GF-D8 (cell line): ENCODE measurements at regions not wholly inside any gene's neighbourhood (a gene's known extent, or its start where the extent isn't known, plus 50 kb on each side); places are given as distances from the start of the nearest gene placed in this dataset.

Source experiments
- DNase-seq: peaks from one replicate; lab custom pipeline; 2025; lab: John Stamatoyannopoulos, UW

DNA sequence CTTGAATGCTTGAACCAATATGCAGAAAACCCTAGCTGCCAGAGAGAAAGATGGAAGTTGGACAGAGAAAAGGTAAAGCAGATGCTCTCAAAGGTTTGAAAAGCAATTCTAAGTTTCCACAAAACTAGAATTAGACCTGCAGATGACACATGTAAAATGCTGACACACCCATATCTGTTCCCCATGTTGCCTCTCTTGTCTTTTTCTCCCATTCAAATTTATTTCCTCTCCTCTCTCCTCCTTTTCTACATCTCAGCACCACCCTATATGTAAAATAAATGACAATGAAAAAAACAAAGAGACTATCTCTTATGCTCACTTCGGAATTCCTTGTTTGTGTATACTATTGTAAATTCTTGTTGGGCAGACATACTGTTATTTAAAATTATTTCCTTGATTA lies 75.5 kb upstream of the PLEKHA5 start:
- no peak for DNase-seq

DNA sequence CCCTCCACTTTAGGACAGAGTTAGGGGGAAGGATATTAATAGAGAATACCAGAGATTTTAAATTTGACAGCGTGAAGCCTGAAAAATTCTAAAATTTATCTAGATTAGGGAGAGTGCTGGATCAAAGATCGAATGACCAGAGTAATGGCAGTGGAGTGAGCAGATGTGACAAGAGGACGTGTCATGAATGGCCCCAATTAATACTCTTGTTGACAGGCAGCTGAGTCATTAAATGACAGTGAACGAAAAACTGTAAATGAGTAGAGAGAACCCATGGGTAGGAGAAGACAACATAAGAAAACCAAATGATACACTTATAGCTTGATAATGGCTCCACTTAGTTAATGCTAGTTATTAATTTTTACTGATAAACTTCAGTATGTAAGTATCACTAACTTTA lies 73.9 kb upstream of the PLEKHA5 start:
- no peak for DNase-seq

DNA sequence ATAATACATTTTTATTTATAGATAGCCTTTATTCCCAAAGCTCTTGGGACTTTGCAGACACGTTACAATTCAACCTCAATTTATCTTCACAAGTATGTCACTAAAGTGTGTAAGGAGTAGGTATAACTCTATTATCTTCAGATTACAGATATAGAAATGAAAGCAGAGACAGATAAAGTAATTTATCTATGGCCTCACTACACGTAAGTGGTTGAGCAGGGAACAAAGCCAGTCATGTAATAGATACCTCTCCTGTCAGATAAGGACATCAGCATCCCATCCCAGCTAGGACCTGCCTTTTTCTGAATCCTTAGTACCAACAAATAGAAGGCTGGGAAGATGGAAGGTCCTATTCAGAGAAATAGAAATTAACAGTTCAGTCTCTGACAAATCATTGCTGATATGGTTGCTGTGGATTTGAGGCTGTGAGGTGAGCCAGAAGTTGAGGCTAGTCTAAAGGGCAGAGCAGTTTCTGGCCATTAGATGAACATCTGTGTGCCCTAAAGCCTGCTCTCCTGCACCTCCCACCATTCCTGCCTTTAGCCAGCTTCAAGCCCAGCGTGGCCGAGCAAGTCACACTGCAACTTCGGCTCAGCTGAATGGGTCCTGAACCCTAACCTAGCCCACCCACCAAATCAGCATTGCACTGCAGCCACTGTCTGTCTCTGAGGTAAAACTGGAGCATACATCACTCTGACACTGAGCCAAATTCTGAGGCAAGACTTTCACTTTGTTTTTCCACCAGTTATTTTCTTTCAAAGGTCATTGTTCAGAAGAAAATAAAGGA lies 71.1 kb upstream of the PLEKHA5 start:
- no peak for DNase-seq

DNA sequence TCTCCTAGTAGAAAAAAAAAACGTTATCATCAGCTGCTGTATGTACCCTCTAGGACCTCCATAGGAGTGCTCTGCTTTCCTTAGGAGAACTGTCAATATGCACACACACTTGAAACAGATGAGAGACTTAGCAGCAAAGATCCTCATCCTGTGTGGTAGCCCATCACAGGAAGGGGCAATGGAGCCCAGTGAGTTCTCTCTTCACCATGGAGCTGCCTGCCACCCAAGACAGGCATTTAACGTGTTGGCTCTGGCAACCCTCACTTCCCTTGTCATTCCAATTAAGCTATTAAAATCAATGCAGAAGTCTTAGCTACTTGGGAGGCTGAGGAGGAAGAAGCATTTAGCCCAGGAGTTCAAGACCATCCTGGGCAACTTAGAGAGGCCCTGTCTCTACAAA lies 64.8 kb upstream of the PLEKHA5 start:
- DNase-seq, result no peak

DNA sequence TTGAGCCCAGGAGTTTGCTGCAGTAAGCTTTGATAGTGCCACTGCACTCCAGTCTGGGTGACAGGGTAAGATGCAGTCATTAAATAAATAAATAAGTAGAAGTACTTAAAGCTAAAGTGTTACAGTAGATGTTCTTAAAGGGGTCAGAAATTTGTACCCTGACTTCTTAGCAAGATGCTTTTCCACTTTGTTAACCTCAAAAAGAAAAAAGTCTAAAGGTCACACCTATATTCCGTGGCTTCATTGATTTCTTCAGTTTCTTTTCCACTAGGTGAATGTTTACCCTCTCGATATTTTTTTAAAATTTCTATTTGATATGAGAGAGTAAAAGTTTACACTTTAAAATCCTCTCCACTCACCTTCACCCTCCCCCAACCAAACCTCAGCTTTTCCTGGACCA lies 64.3 kb upstream of the PLEKHA5 start:
- DNase-seq, result no peak

DNA sequence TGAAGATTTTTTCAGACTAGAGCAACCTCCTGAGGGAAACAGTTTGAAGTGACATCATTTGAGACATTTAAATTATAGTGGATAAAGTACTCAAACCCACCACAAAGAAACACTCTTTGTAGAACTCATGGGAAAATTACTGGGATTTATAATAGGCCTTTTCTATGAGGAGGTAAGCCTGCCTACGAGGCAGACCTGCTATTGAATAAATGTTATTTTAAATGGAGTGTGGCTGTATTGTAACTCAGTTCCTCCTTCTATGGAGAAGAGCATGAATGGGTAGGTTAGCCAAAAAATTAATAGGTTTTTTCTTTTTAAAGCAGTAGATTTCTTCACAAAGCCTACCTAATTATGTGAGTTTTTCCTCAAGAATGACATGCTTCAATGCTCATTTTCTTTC lies 63.7 kb upstream of the PLEKHA5 start:
- DNase-seq, result no peak

DNA sequence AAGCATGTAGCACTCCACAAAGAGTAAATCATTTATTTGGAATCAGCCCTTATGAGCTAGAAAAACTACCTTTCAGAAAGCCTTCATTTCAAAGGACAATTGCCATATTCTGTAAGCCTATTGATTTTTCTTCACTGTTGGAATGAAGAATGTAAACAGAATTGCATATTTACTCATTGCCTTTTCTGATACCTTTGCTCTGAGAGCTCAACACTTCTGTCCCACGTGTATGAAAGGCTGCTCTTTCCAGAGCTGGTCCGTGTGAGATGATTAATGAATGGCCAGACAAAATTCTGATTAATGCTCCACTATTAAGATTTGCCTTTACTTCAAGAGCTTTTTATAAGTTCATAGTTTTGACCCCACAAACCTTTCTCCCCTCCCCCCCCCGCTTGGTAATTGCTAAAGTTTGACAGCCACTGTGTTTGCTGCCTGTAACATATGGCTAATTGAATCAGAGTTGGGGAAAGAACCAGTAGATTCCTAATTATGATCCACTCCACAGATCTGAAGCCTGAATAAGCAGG lies 63.0 kb upstream of the PLEKHA5 start:
- DNase-seq, result no peak

DNA sequence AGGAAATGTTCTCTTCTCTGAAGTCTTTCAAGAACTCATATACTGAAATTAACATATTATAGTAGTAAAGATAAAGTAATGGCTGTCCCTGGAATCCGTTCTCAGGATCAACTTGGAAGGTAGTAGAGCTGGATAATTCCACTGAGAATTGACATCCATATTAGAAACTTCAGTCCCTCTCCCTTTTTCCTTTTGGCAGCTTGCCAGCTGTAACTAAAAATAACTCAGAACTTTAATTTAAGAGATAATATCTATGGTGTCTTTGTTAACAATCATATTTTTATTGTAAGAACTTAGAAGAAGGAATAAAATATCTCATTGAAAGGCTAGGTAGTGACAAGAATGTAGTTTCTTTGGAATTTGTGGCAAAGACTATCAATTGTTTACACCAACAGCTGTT lies 61.4 kb upstream of the PLEKHA5 start:
- DNase-seq, result no peak

DNA sequence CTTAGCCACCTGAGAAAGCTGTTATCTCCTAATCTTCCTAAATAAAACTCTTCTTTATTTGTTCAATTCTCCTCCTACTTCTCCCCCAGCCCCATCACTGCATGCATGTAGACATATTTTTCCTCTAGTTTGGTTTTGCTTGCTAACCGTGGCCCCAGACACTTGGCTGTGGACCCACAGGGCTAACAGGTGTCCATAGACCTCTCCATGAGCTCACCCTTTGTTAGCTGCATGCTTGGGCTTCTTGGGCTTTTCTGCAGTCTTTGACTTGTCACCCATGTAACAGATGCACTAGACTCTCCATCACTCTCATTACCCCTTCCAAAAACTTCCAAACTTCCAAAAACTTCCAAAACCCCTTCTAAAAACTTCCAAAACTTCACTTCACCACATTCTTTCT lies 59.2 kb upstream of the PLEKHA5 start:
- no peak for DNase-seq

DNA sequence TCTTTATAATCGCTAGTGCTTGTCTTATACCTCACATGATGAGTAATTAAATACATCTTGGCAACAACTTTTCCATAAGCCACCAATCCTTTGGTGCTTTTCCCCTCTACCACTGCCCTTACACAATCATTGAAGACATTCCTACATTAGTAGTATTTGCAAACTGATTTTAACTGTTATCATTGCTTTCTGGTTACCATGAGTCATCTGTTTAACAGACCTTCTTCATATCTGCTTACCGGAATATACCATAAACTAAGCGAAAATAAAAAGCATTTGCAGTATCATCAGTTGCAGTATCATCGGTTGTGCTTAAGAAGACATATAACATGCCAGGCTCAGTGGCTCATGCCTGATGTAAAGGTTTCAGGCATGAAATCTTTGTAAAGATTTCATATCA lies 54.8 kb upstream of the PLEKHA5 start:
- DNase-seq, result no peak

DNA sequence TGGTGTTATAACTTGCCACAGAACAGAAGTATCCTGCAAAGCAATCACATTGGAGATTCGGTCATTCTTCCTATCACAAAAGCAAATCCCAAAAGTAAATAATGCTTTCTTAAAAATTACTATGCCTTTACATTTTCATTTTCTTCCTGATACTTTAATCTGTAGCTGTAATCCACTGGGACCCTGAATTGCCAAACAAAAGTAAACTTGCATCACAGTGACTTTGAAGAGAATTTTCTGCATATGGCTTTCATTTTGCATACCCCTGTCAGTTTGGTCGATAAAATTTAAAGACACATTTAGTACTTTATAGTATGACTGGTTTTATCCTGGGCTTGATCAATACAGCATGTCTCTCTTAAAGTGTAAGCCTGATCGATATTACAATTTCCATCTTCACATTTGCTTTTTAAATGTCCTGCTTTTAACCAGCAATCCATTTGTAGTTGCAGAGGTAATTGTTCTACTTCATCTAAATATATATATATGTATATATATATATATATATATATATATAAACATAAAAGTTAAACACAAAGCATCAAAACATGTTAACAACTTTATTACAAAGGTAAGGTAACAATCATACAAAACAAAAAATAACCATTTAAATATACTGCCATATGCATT lies 53.7 kb upstream of the PLEKHA5 start:
- DNase-seq, result no peak
